SU-DHL-6 (cell line): ENCODE measurements at regions not wholly inside any gene's neighbourhood (a gene's known extent, or its start where the extent isn't known, plus 50 kb on each side); places are given as distances from the start of the nearest gene placed in this dataset.

Experiments
- CTCF ChIP-seq: fragments of 200-600 bp; sonication (generic); IDR thresholded peaks from one replicate; pipeline ENCODE4 v1.5.1; 2017; ENCODE audit warnings: antibody characterized with exemption, mild to moderate bottlenecking, low read length, moderate library complexity; ENCODE audit not compliant: insufficient read depth, poor library complexity, severe bottlenecking
- EZH2phosphoT487 ChIP-seq: fragments of 200-600 bp; sonication (generic), shearing (Covaris generic); conservative IDR thresholded peaks from 2 replicates; pipeline ENCODE4 v1.6.1; 2018; ENCODE audit warnings: mild to moderate bottlenecking, antibody characterized with exemption, low read length, moderate library complexity, mixed read lengths

- TF ChIP-seq CTCF (no peak), EZH2phosphoT487 (no peak)
These were observed 58.9 kb upstream of the SRRM4 start for GRCh38 chr12:118922405-118922804.
